Vagina (tissue), 2 donors: ENCODE measurements at regions not wholly inside any gene's neighbourhood (a gene's known extent, or its start where the extent isn't known, plus 50 kb on each side); places are given as distances from the start of the nearest gene placed in this dataset.
"Not testable (repeated sequence)": the region's sequence is repeated elsewhere in the genome, so short reads cannot be mapped to it uniquely, and the experiment has no call there.

ENCODE experiments used
- DNase-seq, 2 donors: peaks; one replicate each; pipeline ENCODE4 v3.0.0-alpha.2; 2017; ENCODE audit errors: extremely low spot score in 2 of 2
- H3K27ac ChIP-seq: fragments of 200-600 bp; sonication (generic); one replicate; pipeline ENCODE4 v1.5.1; 2019
- H3K27me3 ChIP-seq: fragments of 200-600 bp; sonication (generic); one replicate; pipeline ENCODE4 v1.5.1; 2019
- H3K36me3 ChIP-seq, 2 donors: fragments of 200-600 bp; sonication (generic); one replicate each; pipeline ENCODE4 v1.5.1; 2017 to 2019
- H3K4me1 ChIP-seq: fragments of 200-600 bp; sonication (generic); one replicate; pipeline ENCODE4 v1.5.1; 2019
- H3K4me3 ChIP-seq, 2 donors: fragments of 200-600 bp; sonication (generic); 1 replicate in 1 of 2; 2 replicates in 1 of 2; pipeline ENCODE4 v1.5.1; 2016 to 2019
- H3K9me3 ChIP-seq: fragments of 200-600 bp; sonication (generic); one replicate; pipeline ENCODE4 v1.5.1; 2019
- POLR2A ChIP-seq, 2 donors: fragments of 450-650 bp; IDR thresholded peaks; one replicate each; pipeline ENCODE4 v1.6.1; 2017; ENCODE audit warnings: antibody characterized with exemption in 2 of 2, mild to moderate bottlenecking in 2 of 2, moderate library complexity in 2 of 2
- POLR2AphosphoS5 ChIP-seq, 2 donors: sonication (generic); formaldehyde crosslinking; IDR thresholded peaks; one replicate each; pipeline ENCODE4 v1.9.0; 2017; ENCODE audit warnings: antibody characterized with exemption in 2 of 2, mild to moderate bottlenecking in 2 of 2, low read depth in 1 of 2; ENCODE audit not compliant: insufficient read depth in 1 of 2
- intact Hi-C: fragments of 100-400 bp; cut with DNase I; formaldehyde crosslinking; loops from one replicate; pipeline ENCODE4 v1.15.1; 2023
- TF ChIP-seq, protein P1 (sequence below), 3 experiments: fragments of 450-650 bp in 2 of 3; fragments of 200-600 bp in 1 of 3; sonication (generic) in 1 of 3; IDR thresholded peaks; one replicate each; pipeline ENCODE4 v1.5.1; 2017 to 2019; ENCODE audit warnings: antibody characterized with exemption in 3 of 3, mild to moderate bottlenecking in 2 of 3, moderate library complexity in 2 of 3

DNA sequence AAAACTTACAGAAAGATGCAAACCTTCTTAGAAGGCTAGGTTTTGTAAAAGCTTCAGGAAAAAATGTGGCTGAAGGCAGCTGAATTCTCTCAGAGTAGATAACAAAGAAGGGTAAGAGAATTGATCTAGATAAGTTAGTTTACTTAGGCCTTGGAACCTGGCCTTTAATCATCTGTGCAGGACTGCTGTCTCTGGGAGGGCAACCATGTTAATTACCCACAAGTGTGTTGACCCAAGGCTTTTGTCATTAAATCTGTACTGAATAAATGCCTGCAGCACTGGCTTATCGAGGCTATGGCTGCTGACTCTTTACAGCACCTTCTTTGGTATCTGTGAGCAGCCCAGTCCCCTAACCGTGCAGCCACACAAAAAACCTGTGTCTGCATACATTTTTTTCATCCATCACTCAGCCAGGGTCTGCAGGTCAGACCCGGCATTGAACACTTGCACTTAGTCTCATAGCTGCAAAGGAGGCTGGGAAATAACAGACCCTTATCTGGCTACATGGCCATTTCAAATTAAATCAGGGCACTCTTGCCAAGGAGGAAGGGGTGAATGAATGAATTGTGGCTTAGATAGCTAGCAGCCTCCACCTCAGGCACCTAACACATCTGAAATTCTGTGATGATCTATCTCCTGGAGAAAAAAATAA lies 86.4 kb upstream of the EPCAM start:
- H3K36me3 ChIP-seq: no peaks in the 10 kb centered on the region
- TF ChIP-seq POLR2A (IDR thresholded peaks at IDR 0.05) (no peak), POLR2AphosphoS5 (IDR thresholded peaks at IDR 0.05; ENCODE audit: insufficient read depth in 1 of 2, low read depth in 1 of 2) (no peak)
- TF ChIP-seq, protein P1, sequence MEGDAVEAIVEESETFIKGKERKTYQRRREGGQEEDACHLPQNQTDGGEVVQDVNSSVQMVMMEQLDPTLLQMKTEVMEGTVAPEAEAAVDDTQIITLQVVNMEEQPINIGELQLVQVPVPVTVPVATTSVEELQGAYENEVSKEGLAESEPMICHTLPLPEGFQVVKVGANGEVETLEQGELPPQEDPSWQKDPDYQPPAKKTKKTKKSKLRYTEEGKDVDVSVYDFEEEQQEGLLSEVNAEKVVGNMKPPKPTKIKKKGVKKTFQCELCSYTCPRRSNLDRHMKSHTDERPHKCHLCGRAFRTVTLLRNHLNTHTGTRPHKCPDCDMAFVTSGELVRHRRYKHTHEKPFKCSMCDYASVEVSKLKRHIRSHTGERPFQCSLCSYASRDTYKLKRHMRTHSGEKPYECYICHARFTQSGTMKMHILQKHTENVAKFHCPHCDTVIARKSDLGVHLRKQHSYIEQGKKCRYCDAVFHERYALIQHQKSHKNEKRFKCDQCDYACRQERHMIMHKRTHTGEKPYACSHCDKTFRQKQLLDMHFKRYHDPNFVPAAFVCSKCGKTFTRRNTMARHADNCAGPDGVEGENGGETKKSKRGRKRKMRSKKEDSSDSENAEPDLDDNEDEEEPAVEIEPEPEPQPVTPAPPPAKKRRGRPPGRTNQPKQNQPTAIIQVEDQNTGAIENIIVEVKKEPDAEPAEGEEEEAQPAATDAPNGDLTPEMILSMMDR (IDR thresholded peaks at IDR 0.05): no peak
- H3K27me3 ChIP-seq: no peaks in the 10 kb centered on the region
- no peak for DNase-seq
- intact Hi-C loops: no loop called here
- no peaks in the 10 kb centered on the region for H3K9me3 ChIP-seq
- no peaks in the 10 kb centered on the region for H3K4me1 ChIP-seq
- H3K4me3 ChIP-seq: no peak overlapping the region
- no peak overlapping the region for H3K27ac ChIP-seq

DNA sequence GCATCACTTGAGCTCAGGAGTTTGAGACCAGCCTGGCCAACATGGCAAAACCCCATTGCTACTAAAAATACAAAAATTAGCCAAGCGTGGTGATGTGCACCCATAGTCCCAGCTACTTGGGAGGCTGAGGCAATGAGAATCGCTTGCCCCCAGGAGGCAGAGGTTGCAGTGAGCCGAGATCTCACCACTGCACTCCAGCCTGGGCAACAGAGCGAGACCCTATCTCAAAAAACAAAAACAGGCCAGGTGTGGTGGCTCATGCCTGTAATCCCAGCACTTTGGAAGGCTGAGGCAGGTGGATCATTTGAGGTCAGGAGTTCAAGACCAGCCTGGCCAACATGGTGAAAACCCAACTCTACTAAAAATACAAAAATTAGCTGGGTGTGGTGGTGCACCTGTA lies 89.6 kb upstream of the EPCAM start:
- H3K27me3 ChIP-seq, H3K36me3 ChIP-seq, H3K9me3 ChIP-seq, H3K27ac ChIP-seq, DNase-seq, H3K4me3 ChIP-seq, H3K4me1 ChIP-seq, intact Hi-C loops: not testable (repeated sequence)

DNA sequence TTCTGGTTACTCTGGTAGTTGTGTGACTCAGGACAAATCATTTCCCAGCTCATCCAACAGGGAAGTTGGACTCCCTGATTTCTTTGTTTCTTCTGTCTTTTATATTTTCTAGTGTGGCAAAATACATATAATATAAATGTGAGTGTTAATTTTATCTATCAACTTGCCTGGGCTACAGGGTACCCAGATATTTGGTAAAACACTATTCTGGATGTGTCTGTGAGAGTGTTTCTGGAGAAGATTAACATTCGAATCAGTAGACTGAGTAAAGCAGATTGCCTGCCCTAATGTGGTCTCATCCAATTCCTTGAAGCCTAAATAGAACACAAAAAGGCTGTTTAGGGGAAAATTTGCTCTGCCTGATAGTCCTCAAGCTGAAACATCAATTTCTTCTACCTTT lies 91.1 kb upstream of the EPCAM start:
- DNase-seq: no peak
- no peaks in the 10 kb centered on the region for H3K27me3 ChIP-seq
- intact Hi-C loops: no loop called here
- TF ChIP-seq POLR2A (IDR thresholded peaks at IDR 0.05) (no peak), POLR2AphosphoS5 (IDR thresholded peaks at IDR 0.05; ENCODE audit: insufficient read depth in 1 of 2, low read depth in 1 of 2) (no peak)
- TF ChIP-seq, protein P1 (IDR thresholded peaks at IDR 0.05): no peak
- H3K4me3 ChIP-seq: no peak overlapping the region
- H3K36me3 ChIP-seq: no peaks in the 10 kb centered on the region
- H3K27ac ChIP-seq: no peak overlapping the region
- H3K9me3 ChIP-seq: no peaks in the 10 kb centered on the region
- H3K4me1 ChIP-seq: no peaks in the 10 kb centered on the region

GRCh38 chr2:47277187-47277586 lies 91.9 kb upstream of the EPCAM start:
- H3K27ac ChIP-seq: no peak overlapping the region
- TF ChIP-seq, protein P1 (IDR thresholded peaks at IDR 0.05): no peak
- TF ChIP-seq POLR2AphosphoS5 (IDR thresholded peaks at IDR 0.05; ENCODE audit: insufficient read depth in 1 of 2, low read depth in 1 of 2) (no peak), POLR2A (IDR thresholded peaks at IDR 0.05) (no peak)
- intact Hi-C loops: no loop called here
- H3K4me3 ChIP-seq: no peak overlapping the region
- H3K27me3 ChIP-seq: no peaks in the 10 kb centered on the region
- no peaks in the 10 kb centered on the region for H3K36me3 ChIP-seq
- peaks cover 6% of the 10 kb centered on the region for H3K4me1 ChIP-seq
- DNase-seq: no peak
- no peaks in the 10 kb centered on the region for H3K9me3 ChIP-seq

DNA sequence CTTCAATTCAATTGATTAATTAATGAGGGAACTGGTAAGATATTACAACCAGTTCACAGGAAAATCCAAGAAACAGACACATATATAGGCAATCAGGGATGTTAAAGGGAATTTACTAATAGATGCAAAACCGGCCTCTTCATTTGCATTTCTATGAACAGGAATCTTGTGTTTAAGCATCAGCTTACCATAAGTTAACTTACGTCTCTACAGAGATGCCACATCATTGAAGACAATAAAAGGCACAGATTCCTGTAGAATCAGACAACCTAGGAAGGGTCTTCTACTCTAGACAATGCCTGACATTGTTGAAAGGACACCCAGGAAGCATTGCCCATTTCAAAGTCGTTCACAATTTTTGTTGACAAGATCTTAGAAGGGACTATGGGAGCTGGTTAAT lies 93.0 kb upstream of the EPCAM start:
- H3K9me3 ChIP-seq: no peaks in the 10 kb centered on the region
- no peak overlapping the region for H3K4me3 ChIP-seq
- no peak overlapping the region for H3K27ac ChIP-seq
- H3K27me3 ChIP-seq: no peaks in the 10 kb centered on the region
- TF ChIP-seq POLR2A (IDR thresholded peaks at IDR 0.05) (no peak), POLR2AphosphoS5 (IDR thresholded peaks at IDR 0.05; ENCODE audit: insufficient read depth in 1 of 2, low read depth in 1 of 2) (no peak)
- TF ChIP-seq, protein P1 (IDR thresholded peaks at IDR 0.05): no peak
- H3K4me1 ChIP-seq: peaks cover 10% of the 10 kb centered on the region
- intact Hi-C loops: no loop called here
- H3K36me3 ChIP-seq: no peaks in the 10 kb centered on the region
- no peak for DNase-seq
